ENCODE measurements at regions not wholly inside any gene's neighbourhood (a gene's known extent, or its start where the extent isn't known, plus 50 kb on each side); places are given as distances from the start of the nearest gene placed in this dataset.

GRCh38 chr3:16055606-16056211, 118.8 kb upstream of the GALNT15 start:
- TF ChIP-seq POLR2A (IDR thresholded peaks at IDR 0.05) = no peak
- no peak for TF ChIP-seq CTCF (IDR thresholded peaks at IDR 0.05)

Measured in body of pancreas (tissue), 4 donors.